Ovary (tissue), 3 donors: ENCODE measurements at regions not wholly inside any gene's neighbourhood (a gene's known extent, or its start where the extent isn't known, plus 50 kb on each side); places are given as distances from the start of the nearest gene placed in this dataset.

Experiments
- EP300 ChIP-seq: sonication (generic); formaldehyde crosslinking; IDR thresholded peaks from one replicate; pipeline ENCODE4 v1.6.1; 2017; ENCODE audit warnings: antibody characterized with exemption
- POLR2A ChIP-seq: fragments of 450-650 bp; IDR thresholded peaks from one replicate; pipeline ENCODE4 v1.6.1; 2017; ENCODE audit warnings: antibody characterized with exemption, mild to moderate bottlenecking, moderate library complexity
- TF ChIP-seq, protein P1 (sequence below), 3 donors: fragments of 450-650 bp in 2 of 3; fragments of 200-600 bp in 1 of 3; IDR thresholded peaks; one replicate each; pipeline versions ENCODE4 v1.5.1 to v1.8.0; 2016 to 2022; ENCODE audit warnings: antibody characterized with exemption in 3 of 3, mild to moderate bottlenecking in 1 of 3
- donor health status: DM: no; HTN: no; CAD: no.

DNA sequence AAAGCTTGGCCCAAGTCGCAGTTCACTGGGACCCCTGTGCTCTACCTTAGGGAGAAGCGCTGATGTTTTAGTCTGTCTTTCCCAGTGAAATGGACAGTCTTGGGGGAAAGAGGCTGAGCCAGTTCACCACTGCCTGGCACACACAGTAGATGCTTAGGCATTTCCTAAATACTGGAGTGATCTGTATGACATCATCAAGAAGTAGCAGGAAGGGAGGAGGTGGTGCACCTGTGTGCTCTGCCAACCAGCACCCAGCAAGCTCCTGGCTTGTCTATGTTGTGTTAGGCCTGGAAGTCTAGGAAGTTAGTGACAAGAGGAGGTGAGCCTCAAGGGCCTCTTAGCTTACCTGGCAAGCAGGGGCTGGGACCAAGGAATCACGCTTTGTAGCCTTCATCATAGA, 158.2 kb upstream of the NFIA start:
- TF ChIP-seq, protein P1, sequence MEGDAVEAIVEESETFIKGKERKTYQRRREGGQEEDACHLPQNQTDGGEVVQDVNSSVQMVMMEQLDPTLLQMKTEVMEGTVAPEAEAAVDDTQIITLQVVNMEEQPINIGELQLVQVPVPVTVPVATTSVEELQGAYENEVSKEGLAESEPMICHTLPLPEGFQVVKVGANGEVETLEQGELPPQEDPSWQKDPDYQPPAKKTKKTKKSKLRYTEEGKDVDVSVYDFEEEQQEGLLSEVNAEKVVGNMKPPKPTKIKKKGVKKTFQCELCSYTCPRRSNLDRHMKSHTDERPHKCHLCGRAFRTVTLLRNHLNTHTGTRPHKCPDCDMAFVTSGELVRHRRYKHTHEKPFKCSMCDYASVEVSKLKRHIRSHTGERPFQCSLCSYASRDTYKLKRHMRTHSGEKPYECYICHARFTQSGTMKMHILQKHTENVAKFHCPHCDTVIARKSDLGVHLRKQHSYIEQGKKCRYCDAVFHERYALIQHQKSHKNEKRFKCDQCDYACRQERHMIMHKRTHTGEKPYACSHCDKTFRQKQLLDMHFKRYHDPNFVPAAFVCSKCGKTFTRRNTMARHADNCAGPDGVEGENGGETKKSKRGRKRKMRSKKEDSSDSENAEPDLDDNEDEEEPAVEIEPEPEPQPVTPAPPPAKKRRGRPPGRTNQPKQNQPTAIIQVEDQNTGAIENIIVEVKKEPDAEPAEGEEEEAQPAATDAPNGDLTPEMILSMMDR (IDR thresholded peaks at IDR 0.05) = no peak
- no peak for TF ChIP-seq EP300
- TF ChIP-seq POLR2A = no peak
